Bronchial epithelial cell (primary cell): ENCODE measurements at regions not wholly inside any gene's neighbourhood (a gene's known extent, or its start where the extent isn't known, plus 50 kb on each side); places are given as distances from the start of the nearest gene placed in this dataset.

Experiments
- DNase-seq: peaks from one replicate; pipeline ENCODE4 v3.0.0-alpha.2; 2010; ENCODE audit warnings: low read depth
- FAIRE-seq: peaks from 2 replicates; lab custom pipeline; 2011; peaks lifted over from hg19 to GRCh38; lab: Jason Lieb, UNC
- H3K27me3 ChIP-seq: 2 replicates; pipeline ENCODE4 v1.5.1; 2011; ENCODE audit warnings: low read length; ENCODE audit not compliant: control insufficient read depth, insufficient read depth
- H3K36me3 ChIP-seq: 2 replicates; pipeline ENCODE4 v1.5.1; 2011; ENCODE audit warnings: low read length; ENCODE audit not compliant: control insufficient read depth, insufficient read depth
- H3K4me3 ChIP-seq: 2 replicates; pipeline ENCODE4 v1.5.1; 2011; ENCODE audit warnings: mild to moderate bottlenecking, low read depth, low read length, control low read depth
- TF ChIP-seq, protein P1 (sequence below): IDR thresholded peaks from 2 replicates; pipeline ENCODE4 v1.5.1; 2011; ENCODE audit warnings: mild to moderate bottlenecking, moderate library complexity, low read length, control low read depth, inconsistent platforms; ENCODE audit not compliant: insufficient read depth, severe bottlenecking

DNA sequence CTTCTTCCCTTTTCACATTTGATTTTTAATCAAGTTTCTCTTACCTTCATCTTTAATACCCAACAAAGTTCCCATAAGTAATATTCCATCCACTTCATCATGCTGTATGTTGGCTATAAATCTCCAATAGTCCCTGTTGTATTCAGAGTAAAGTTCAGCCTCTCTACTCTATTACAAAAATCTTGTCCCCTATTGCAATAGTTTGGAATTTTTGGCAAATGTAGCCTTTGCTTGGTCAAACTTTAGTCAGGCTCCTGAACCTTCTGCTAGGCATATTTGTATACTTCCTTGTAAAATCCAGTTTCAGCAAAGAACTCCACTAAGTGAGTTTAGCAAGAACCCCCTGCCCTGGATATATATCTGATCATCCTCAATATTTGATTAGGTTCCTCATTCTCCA, 54.0 kb upstream of the PACRGL start:
- H3K27me3 ChIP-seq: no peaks in the 10 kb centered on the region
- no peak overlapping the region for H3K4me3 ChIP-seq
- no peaks in the 10 kb centered on the region for H3K36me3 ChIP-seq
- DNase-seq (no peak), FAIRE-seq (no peak)
- TF ChIP-seq, protein P1, sequence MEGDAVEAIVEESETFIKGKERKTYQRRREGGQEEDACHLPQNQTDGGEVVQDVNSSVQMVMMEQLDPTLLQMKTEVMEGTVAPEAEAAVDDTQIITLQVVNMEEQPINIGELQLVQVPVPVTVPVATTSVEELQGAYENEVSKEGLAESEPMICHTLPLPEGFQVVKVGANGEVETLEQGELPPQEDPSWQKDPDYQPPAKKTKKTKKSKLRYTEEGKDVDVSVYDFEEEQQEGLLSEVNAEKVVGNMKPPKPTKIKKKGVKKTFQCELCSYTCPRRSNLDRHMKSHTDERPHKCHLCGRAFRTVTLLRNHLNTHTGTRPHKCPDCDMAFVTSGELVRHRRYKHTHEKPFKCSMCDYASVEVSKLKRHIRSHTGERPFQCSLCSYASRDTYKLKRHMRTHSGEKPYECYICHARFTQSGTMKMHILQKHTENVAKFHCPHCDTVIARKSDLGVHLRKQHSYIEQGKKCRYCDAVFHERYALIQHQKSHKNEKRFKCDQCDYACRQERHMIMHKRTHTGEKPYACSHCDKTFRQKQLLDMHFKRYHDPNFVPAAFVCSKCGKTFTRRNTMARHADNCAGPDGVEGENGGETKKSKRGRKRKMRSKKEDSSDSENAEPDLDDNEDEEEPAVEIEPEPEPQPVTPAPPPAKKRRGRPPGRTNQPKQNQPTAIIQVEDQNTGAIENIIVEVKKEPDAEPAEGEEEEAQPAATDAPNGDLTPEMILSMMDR: no peak
